ENCODE measurements at regions not wholly inside any gene's neighbourhood (a gene's known extent, or its start where the extent isn't known, plus 50 kb on each side); places are given as distances from the start of the nearest gene placed in this dataset.

DNA sequence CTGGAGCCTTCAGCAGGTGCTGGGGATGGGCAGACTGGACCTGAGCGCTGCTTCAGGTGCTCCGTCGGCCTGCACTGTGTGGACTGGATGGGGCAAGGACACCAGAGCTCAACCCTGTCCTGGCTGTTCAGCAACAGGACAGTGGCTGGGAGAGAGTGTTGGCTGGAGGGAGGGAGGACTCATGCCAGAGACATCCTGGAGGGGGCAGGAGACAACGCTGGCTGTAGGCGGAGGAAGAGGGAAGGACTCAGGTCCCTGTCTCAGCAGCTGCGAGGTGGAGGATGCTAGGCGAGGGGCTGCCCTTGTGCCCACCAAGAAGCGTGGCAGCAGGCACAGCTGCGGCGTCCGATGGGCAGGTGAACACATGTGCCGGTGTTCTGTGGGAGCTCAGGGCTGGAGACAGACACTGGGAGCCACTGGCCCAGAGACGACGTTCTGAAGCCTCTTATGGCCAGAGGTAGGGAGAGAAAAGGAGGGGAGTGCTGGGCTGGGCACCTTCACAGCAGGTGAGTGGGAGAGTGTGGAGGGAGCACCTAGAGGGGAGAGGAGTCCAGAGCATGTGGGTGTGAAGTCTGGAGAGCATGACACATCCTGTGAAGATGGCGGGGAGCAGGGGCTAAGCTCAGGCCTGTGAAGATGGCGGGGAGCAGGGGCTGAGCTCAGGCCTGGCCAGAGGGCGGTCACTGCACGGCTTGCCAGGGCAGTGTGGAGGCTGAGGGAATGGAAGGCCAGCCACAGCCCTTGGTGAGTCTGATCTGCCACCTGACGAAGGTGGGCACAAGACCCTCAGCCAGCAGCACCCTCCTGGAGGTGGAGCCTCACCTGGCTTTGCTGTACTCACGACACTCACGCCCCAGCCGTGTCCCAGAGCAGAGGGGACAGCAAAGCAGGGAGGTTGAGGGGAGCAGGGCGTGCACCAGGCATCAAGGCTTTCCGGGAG lies 79.1 kb upstream of the FCN1 start:
- Histone ChIP-seq H3K9me3 (ENCODE audit: control insufficient read depth, low read length) (peaks cover 41% of the 10 kb centered on the region), H3K4me3 (ENCODE audit: low read length) (no peak overlapping the region), H3K36me3 (ENCODE audit: control insufficient read depth, insufficient read depth, low read length, severe bottlenecking) (no peaks in the 10 kb centered on the region), H3K9ac (ENCODE audit: low read length) (no peak overlapping the region), H3K4me1 (ENCODE audit: control insufficient read depth, insufficient read depth, low read length) (peaks cover 7% of the 10 kb centered on the region), H3K27me3 (replicated peaks; ENCODE audit: control insufficient read depth, insufficient read depth, low read length) (peaks cover 12% of the 10 kb centered on the region)
- no peak for DNase-seq (ENCODE audit: low read depth)

DNA sequence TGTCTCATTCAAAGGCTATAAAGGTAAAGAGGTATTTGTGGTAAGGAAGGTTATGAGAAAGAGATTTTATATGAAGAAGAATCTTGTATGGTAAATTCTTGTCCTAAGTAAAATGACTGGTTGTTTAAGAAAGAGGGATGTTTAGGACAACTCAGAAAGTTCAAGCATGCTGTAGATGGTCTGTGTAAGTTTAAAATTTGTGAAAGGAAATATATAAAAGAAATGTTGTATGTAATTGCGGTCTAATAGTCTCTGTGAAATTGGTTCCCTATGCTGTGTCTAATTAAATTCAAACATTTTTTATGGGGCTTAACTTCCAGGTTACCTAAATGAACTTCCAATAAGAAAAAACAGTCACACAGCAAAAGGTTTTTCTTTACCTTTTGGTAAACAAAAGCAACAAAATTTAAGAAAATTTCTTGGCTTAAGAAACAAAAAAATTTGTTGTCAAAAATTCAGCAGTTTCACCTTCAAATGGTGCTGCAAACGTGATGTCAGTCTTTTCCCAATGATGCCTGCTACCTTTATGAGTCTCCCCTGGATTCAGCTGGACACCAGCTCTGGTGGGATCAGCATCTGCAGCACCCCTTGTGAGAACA lies 83.0 kb upstream of the FCN1 start:
- peaks cover 6% of the 10 kb centered on the region for H3K27me3 ChIP-seq (replicated peaks; ENCODE audit: control insufficient read depth, insufficient read depth, low read length)
- no peak overlapping the region for H3K4me3 ChIP-seq (ENCODE audit: low read length)
- DNase-seq (ENCODE audit: low read depth), result no peak
- no peaks in the 10 kb centered on the region for H3K4me1 ChIP-seq (ENCODE audit: control insufficient read depth, insufficient read depth, low read length)
- no peak overlapping the region for H3K9ac ChIP-seq (ENCODE audit: low read length)
- no peaks in the 10 kb centered on the region for H3K36me3 ChIP-seq (ENCODE audit: control insufficient read depth, insufficient read depth, low read length, severe bottlenecking)
- peaks cover 51% of the 10 kb centered on the region for H3K9me3 ChIP-seq (ENCODE audit: control insufficient read depth, low read length)

DNA sequence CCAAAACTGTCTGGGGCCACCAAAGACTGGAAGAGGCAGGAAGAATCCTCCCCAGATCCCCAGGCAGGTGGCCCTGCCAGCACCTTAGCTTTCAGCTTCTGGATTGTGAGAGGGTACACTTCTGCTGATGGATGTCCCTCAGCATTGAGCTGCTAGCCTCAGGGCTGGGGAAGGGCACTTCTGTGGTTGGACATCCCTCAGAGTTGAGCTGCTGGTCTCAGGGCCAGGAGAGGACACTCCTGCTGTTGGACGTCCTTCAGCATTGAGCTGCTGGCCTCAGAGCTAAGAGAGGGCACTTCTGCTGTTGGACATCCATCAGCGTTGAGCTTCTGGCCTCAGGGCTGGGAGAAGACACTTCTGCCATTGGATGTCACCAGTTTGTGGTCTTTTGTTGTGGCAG lies 83.8 kb upstream of the FCN1 start:
- Histone ChIP-seq H3K27me3 (replicated peaks; ENCODE audit: control insufficient read depth, insufficient read depth, low read length) (no peaks in the 10 kb centered on the region), H3K36me3 (ENCODE audit: control insufficient read depth, insufficient read depth, low read length, severe bottlenecking) (no peaks in the 10 kb centered on the region), H3K9ac (ENCODE audit: low read length) (no peak overlapping the region), H3K9me3 (ENCODE audit: control insufficient read depth, low read length) (peaks cover 51% of the 10 kb centered on the region), H3K4me3 (ENCODE audit: low read length) (no peak overlapping the region), H3K4me1 (ENCODE audit: control insufficient read depth, insufficient read depth, low read length) (no peaks in the 10 kb centered on the region)
- DNase-seq (ENCODE audit: low read depth), result no peak

DNA sequence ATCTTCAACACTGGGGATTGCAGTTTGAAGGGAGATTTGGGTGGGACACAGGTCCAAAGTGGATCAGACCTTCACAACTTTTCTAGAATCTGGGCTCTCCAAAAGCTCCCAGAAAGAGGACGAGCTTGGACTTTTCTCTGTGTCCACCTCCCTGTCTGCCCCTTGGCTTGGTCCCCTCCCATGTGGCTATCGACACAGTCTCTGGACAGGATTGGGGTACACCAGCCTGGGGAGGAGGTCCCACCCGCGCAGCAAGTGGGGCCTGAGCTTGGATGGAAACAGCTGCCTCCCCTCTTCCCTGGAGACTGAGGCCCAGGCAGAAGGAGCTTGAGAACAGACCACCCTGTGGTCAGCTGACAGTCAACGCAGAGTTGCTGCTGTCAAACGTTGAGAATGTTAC lies 84.6 kb upstream of the FCN1 start:
- H3K4me1 ChIP-seq (ENCODE audit: control insufficient read depth, insufficient read depth, low read length), result no peaks in the 10 kb centered on the region
- DNase-seq (ENCODE audit: low read depth), result no peak
- H3K27me3 ChIP-seq (replicated peaks; ENCODE audit: control insufficient read depth, insufficient read depth, low read length), result no peaks in the 10 kb centered on the region
- no peaks in the 10 kb centered on the region for H3K36me3 ChIP-seq (ENCODE audit: control insufficient read depth, insufficient read depth, low read length, severe bottlenecking)
- no peak overlapping the region for H3K9ac ChIP-seq (ENCODE audit: low read length)
- H3K4me3 ChIP-seq (ENCODE audit: low read length), result no peak overlapping the region
- H3K9me3 ChIP-seq (ENCODE audit: control insufficient read depth, low read length), result peaks cover 51% of the 10 kb centered on the region

DNA sequence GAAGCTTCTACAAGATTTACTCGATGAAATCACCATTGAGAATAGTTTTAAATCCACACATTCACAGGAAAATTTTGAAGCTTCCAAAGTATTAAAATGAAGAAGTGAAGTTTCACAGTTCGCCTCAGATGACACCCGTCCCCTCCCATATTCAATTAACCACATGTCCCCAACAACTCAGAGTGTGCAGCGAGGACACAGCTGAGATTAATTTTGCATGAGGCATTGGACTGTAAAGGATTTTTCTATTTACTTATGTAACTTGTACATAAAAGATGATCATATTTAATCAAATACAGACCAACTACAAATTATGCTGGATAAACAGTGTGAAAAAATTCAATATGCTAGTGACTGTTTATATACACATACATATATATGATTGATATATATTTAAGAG lies 84.7 kb upstream of the OLFM1 start:
- H3K36me3 ChIP-seq (ENCODE audit: control insufficient read depth, insufficient read depth, low read length, severe bottlenecking), result no peaks in the 10 kb centered on the region
- no peak for DNase-seq (ENCODE audit: low read depth)
- H3K27me3 ChIP-seq (replicated peaks; ENCODE audit: control insufficient read depth, insufficient read depth, low read length), result no peaks in the 10 kb centered on the region
- H3K9ac ChIP-seq (ENCODE audit: low read length), result no peak overlapping the region
- no peak overlapping the region for H3K4me3 ChIP-seq (ENCODE audit: low read length)
- no peaks in the 10 kb centered on the region for H3K4me1 ChIP-seq (ENCODE audit: control insufficient read depth, insufficient read depth, low read length)
- H3K9me3 ChIP-seq (ENCODE audit: control insufficient read depth, low read length), result peaks cover 47% of the 10 kb centered on the region

DNA sequence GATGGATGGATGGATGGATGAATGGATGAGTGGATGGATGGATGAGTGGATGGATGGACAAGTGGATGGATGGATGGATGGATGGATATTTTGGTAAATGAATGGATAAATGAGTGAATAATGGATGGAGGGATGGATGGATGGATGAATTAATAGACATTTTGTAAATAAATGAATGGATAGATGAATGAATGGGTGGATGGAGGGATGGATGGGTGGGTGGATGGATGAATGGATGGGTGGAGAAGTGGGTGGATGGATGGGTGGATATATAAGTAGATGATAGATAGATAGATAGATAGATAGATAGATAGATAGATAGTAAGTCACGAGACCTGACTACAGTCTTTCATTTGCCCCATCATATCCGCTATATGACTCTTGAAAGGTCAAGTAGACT lies 82.7 kb upstream of the OLFM1 start:
- no peaks in the 10 kb centered on the region for H3K36me3 ChIP-seq (ENCODE audit: control insufficient read depth, insufficient read depth, low read length, severe bottlenecking)
- peaks cover 31% of the 10 kb centered on the region for H3K9me3 ChIP-seq (ENCODE audit: control insufficient read depth, low read length)
- peaks cover 2% of the 10 kb centered on the region for H3K27me3 ChIP-seq (replicated peaks; ENCODE audit: control insufficient read depth, insufficient read depth, low read length)
- no peak for DNase-seq (ENCODE audit: low read depth)
- no peak overlapping the region for H3K9ac ChIP-seq (ENCODE audit: low read length)
- no peak overlapping the region for H3K4me3 ChIP-seq (ENCODE audit: low read length)
- H3K4me1 ChIP-seq (ENCODE audit: control insufficient read depth, insufficient read depth, low read length), result no peaks in the 10 kb centered on the region

DNA sequence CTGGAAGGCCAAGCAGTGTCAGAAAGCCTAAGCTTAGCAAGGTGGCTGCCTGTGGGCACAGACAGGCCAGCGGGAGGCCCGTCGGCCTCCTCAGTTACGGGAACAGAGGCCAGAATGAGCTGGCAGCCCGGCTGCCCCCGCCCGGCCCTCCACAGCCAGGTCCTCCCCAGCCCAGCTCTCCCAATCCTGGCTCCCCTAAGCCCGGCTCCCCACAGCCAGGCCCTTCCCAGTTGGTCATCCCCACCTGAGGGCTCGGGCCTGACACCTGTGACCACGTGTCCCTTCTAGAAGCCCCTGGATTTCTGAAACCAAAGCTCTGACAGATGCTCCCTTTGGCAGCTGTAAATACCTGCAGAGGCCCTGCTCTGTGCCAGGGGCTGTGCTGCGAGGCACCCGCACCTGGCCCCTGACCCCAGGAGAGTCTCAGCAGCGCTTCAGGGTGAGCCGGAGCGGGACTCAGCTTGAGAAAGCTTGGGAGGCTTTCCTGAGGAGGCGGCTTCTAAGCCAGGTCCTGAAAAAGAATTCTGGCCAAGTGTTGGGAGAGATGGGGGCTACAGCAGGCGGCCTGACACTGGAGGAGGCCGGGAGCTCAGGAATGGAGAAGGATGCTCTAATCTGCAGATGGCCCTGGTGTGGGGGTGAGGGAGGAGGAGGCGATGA lies 80.4 kb upstream of the OLFM1 start:
- DNase-seq (ENCODE audit: low read depth), result no peak
- Histone ChIP-seq H3K9ac (ENCODE audit: low read length) (no peak overlapping the region), H3K4me1 (ENCODE audit: control insufficient read depth, insufficient read depth, low read length) (no peaks in the 10 kb centered on the region), H3K36me3 (ENCODE audit: control insufficient read depth, insufficient read depth, low read length, severe bottlenecking) (no peaks in the 10 kb centered on the region), H3K4me3 (ENCODE audit: low read length) (no peak overlapping the region), H3K27me3 (replicated peaks; ENCODE audit: control insufficient read depth, insufficient read depth, low read length) (peaks cover 11% of the 10 kb centered on the region), H3K9me3 (ENCODE audit: control insufficient read depth, low read length) (peaks cover 8% of the 10 kb centered on the region)

DNA sequence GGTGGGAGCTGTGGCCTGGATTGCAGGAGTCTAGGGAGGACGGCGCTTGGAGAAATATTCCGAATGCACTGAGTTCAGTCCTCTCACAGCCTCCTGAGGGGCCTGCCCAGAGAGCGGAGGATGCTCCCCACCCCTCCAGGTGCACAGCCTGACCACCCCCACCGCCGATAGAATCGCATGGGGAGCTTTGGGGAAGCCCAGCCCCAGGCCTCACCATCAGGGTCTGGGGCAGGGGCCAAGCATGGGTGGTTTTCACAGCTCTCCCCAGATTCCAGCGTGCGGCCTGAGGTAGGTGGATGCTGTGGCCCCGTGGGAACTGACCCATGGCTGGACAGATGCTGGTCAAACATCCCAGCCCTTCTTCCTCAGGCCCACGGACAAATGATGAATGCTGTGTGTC lies 79.9 kb upstream of the OLFM1 start:
- no peak overlapping the region for H3K4me3 ChIP-seq (ENCODE audit: low read length)
- DNase-seq (ENCODE audit: low read depth), result no peak
- peaks cover 3% of the 10 kb centered on the region for H3K9me3 ChIP-seq (ENCODE audit: control insufficient read depth, low read length)
- no peaks in the 10 kb centered on the region for H3K4me1 ChIP-seq (ENCODE audit: control insufficient read depth, insufficient read depth, low read length)
- H3K36me3 ChIP-seq (ENCODE audit: control insufficient read depth, insufficient read depth, low read length, severe bottlenecking), result no peaks in the 10 kb centered on the region
- peaks cover 15% of the 10 kb centered on the region for H3K27me3 ChIP-seq (replicated peaks; ENCODE audit: control insufficient read depth, insufficient read depth, low read length)
- no peak overlapping the region for H3K9ac ChIP-seq (ENCODE audit: low read length)

DNA sequence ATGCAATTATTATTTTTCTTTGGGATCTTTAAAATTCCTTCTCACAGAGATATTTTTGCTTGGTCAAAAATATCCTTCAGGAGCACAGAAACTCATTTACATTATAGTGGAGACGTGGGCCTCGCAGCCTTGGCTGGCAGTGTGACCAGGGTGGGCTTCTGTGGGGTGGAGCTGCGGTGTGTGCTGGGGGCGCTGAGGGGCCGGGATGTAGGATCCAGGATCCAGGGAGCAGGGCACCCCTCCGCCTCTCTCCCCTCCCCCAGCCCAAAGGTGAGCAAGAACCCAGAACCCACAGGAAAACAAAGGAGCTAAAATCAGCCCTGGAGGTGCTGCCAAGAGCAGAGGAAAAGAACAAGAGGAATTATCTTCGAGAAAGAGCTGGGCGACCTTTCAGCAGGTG lies 79.1 kb upstream of the OLFM1 start:
- DNase-seq (ENCODE audit: low read depth), result no peak
- Histone ChIP-seq H3K4me1 (ENCODE audit: control insufficient read depth, insufficient read depth, low read length) (no peaks in the 10 kb centered on the region), H3K27me3 (replicated peaks; ENCODE audit: control insufficient read depth, insufficient read depth, low read length) (peaks cover 17% of the 10 kb centered on the region), H3K9me3 (ENCODE audit: control insufficient read depth, low read length) (no peaks in the 10 kb centered on the region), H3K9ac (ENCODE audit: low read length) (no peak overlapping the region), H3K4me3 (ENCODE audit: low read length) (no peak overlapping the region), H3K36me3 (ENCODE audit: control insufficient read depth, insufficient read depth, low read length, severe bottlenecking) (no peaks in the 10 kb centered on the region)

DNA sequence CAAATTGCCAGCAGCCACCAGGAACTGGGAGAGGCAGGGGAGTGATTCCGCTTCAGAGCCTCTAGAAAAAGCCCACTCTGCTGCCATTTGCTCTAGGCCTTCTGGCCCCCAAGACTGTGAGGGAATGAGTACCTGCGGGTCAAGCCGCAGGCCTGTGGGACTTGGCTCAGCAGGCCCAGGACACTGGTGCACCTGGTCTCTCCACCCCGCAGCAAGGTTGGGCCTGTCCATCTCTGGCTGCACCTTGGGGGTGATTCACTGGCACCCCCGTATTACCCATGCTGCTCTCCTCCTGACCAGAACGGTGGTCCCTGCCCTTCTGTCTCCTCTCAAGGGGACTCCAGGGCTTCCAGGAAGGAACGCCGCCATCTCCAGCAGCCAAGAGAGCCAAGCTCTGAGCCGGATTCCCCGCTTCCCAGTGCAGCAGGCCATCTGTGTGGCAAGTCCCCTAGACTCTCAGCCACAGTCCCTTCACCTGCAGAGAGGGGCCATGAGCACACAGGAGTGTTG lies 78.4 kb upstream of the OLFM1 start:
- no peak overlapping the region for H3K4me3 ChIP-seq (ENCODE audit: low read length)
- H3K36me3 ChIP-seq (ENCODE audit: control insufficient read depth, insufficient read depth, low read length, severe bottlenecking), result no peaks in the 10 kb centered on the region
- no peak overlapping the region for H3K9ac ChIP-seq (ENCODE audit: low read length)
- H3K27me3 ChIP-seq (replicated peaks; ENCODE audit: control insufficient read depth, insufficient read depth, low read length), result peaks cover 24% of the 10 kb centered on the region
- H3K9me3 ChIP-seq (ENCODE audit: control insufficient read depth, low read length), result no peaks in the 10 kb centered on the region
- no peak for DNase-seq (ENCODE audit: low read depth)
- H3K4me1 ChIP-seq (ENCODE audit: control insufficient read depth, insufficient read depth, low read length), result no peaks in the 10 kb centered on the region

All from adipocyte (in vitro differentiated cells).